A549 (cell line): ENCODE measurements at regions not wholly inside any gene's neighbourhood (a gene's known extent, or its start where the extent isn't known, plus 50 kb on each side); places are given as distances from the start of the nearest gene placed in this dataset.

Experiments
- EP300 ChIP-seq, 2 experiments: fragments of >200 bp; sonication (Bioruptor Twin); formaldehyde crosslinking; IDR thresholded peaks; 2 replicates in 1 of 2; 3 replicates in 1 of 2; pipeline ENCODE4 v1.6.1; 2016 to 2017
- HDAC2 ChIP-seq: fragments of 200-600 bp; sonication (generic); IDR thresholded peaks from 2 replicates; pipeline ENCODE4 v1.6.1; 2016
- RAD21 ChIP-seq, 2 experiments: fragments of >200 bp in 1 of 2; sonication (Bioruptor Twin) in 1 of 2; formaldehyde crosslinking in 1 of 2; IDR thresholded peaks in 1 of 2; conservative IDR thresholded peaks in 1 of 2; 2 replicates in 1 of 2; 3 replicates in 1 of 2; pipeline ENCODE4 v1.6.1; 2012 to 2018; ENCODE audit warnings: inconsistent platforms in 1 of 2
- RCOR1 ChIP-seq: fragments of 150-350 bp; IDR thresholded peaks from 2 replicates; pipeline ENCODE4 v1.6.1; 2014; ENCODE audit warnings: antibody characterized with exemption, low read length, low read depth
- ZC3H11A ChIP-seq: fragments of 450-650 bp; IDR thresholded peaks from 2 replicates; pipeline ENCODE4 v1.6.1; 2014; ENCODE audit warnings: antibody characterized with exemption, mild to moderate bottlenecking
- TF ChIP-seq, protein P1 (sequence below): fragments of >200 bp; sonication (Bioruptor Twin); formaldehyde crosslinking; IDR thresholded peaks from 3 replicates; pipeline ENCODE4 v1.5.1; 2016

DNA sequence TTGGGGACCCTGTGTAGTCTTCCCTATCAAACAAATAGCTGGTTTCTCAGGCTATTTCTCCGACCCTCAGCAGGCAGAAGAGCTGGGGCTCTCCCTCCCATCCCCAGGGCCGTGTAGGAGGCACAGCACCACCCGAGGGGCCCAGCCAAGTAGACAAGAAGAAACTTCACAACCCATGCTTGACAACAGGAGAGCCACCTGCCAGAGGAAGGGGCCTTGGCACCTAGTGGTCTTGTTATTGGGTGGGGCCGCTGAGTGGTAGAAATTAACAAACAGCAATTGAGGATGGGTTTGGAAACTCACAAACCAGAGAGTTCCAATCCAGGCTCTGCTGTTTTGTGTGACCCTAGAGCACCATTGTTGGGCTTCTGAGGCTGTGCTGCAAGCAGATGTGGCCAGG lies 108.5 kb upstream of the CHD6 start:
- TF ChIP-seq, protein P1, sequence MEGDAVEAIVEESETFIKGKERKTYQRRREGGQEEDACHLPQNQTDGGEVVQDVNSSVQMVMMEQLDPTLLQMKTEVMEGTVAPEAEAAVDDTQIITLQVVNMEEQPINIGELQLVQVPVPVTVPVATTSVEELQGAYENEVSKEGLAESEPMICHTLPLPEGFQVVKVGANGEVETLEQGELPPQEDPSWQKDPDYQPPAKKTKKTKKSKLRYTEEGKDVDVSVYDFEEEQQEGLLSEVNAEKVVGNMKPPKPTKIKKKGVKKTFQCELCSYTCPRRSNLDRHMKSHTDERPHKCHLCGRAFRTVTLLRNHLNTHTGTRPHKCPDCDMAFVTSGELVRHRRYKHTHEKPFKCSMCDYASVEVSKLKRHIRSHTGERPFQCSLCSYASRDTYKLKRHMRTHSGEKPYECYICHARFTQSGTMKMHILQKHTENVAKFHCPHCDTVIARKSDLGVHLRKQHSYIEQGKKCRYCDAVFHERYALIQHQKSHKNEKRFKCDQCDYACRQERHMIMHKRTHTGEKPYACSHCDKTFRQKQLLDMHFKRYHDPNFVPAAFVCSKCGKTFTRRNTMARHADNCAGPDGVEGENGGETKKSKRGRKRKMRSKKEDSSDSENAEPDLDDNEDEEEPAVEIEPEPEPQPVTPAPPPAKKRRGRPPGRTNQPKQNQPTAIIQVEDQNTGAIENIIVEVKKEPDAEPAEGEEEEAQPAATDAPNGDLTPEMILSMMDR: no peak
- TF ChIP-seq HDAC2 (no peak), EP300 (IDR thresholded peaks at IDR 0.05) (no peak), ZC3H11A (no peak), RAD21 (conservative IDR thresholded peaks at IDR 0.05 in 1 of 2, IDR thresholded peaks at IDR 0.05 in 1 of 2) (no peak), RCOR1 (no peak)
